NOMO-1 treated with DMSO at 0.1 percent for 48 hours (cell line): ENCODE measurements at regions not wholly inside any gene's neighbourhood (a gene's known extent, or its start where the extent isn't known, plus 50 kb on each side); places are given as distances from the start of the nearest gene placed in this dataset.
"Not testable (repeated sequence)": the region's sequence is repeated elsewhere in the genome, so short reads cannot be mapped to it uniquely, and the experiment has no call there.

Experiments used
- DNase-seq: peaks from one replicate; lab custom pipeline; 2025; ENCODE audit not compliant: unreplicated experiment; lab: John Stamatoyannopoulos, UW

DNA sequence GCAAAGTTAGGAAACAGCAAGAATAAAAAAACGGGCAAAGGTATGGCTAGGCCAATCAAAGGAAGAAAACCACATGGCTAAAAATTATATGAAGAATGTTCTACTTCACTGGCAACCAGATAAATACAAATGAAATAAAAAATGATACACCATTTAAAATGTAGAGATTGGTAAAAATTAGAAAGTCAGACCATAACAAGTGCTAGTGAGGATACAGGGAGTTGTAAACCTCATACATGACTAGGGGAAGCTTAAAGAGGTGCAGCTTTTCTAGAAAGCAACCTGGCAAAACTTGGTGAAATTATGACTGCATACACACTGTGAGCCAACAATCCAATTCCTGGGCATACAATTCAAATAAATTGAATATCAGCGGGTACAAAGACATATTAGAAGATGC, 119.0 kb upstream of the LIFR start:
- DNase-seq: no peak

DNA sequence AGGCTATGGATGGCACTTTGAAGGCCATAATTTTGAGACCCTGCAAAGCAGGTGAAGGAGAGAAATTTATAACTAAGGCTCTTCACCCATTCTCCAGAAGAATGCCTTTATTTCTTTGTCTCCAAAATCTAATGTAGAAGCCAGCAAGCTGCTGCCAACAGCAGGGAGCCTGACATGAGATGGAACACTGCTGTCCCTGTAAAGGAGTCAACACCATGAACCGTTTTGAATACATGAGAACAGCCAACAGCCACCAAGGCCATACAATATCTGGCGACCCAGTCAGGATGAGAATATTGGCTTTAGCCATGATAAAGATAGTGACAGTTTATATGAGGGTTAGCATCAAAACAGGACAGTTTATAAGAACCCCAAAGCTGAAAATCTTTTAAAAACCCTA, 121.2 kb upstream of the LIFR start:
- no peak for DNase-seq

DNA sequence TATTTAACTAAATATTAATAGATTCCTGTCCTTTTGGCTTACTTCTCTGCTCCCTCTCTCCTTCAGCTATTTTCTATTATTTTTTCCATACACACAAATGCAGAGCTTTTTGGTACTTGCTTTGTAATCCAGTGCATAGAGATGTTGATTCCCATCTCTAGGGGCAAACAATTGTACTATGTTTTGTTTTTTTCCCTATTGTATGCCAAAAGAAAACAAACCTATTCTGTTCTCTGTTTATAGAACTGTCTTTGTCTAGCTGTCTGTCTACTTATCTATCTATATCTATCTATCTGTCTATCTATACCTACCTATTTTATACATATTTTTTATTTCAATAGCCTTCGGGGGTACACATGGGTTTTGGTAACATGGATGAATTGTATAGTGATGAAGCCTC, 121.6 kb upstream of the LIFR start:
- DNase-seq: no peak

DNA sequence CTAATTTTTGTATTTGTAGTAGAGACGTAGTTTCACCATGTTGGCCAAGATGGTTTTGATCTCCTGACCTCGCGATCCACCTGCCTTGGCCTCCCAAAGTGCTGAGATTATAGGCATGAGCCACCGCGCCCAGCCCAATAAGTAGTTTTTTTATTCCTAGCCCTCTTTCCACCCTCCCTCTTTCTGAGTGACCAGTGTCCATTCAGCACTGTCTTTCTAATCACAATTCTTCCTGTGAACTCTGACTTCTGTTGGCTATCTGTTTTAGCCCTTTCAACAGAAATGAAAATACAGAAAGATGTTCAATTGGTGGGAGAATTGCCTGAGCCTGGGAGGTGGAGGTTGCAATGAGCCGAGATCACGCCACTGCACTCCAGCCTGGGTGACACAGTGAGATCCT, 122.3 kb upstream of the LIFR start:
- not testable (repeated sequence) for DNase-seq

DNA sequence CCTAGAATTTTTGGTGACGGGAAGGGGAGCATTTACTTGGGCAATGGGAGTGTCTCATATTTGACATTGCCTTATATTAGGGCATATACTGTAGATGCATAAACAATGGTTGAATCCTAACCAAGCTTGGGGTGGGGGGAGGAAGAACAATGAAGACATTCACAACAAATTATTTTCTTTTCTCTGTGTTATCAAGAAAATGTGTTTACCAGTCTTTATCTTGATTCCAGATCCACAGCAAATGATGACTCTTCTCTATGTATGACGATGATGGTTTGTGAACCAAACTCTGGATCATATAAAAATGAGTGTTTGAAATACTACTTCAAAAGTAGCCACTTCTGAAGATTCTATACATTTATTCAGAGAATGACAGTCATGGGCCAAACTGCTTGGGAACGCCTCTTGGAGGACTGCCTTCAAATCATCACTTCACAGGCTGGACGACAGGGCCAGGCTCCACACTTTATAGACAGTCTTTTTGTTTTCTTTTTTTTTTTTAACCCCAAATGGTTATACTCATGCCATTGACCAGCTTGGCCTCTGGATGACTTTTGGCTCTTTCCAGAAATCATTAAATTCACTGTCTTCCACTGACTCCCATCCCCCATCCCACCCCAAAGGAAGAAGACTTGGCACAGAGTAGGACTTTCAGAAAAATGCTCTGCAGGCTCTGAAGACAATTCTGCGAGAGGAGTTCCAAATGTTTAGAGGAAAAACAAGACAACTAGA, 123.8 kb upstream of the LIFR start:
- DNase-seq: no peak

DNA sequence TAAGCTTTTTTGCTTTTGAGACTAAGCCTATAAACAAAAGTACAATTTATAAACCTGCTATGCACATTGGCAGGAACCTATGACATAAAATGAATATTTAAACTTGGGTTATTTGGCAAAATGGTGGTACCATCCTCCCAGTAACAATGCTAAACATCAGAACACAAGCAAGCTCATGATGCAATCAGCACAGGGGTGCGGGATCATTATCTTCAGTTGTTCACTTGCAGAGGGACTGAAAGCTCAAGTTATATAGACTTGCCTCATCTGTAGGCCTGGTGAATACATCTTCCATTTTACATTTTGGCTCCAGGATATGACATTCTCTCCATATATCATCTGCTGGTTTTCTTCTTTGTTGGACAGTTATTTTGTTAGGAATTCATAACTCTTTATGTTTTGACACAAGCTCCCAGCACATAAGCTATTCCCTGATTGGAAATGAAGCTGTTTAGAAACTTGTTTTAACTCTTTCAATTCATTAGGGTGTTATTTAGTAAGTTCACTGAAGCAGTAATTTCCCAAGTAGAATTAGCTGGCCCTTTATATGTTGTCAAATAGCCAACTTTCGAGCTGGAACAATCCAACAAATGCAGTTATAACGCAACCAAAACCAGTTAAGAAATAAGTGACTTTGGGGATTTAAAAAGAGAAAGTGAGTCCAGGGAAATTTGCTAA, 124.7 kb upstream of the LIFR start:
- no peak for DNase-seq

DNA sequence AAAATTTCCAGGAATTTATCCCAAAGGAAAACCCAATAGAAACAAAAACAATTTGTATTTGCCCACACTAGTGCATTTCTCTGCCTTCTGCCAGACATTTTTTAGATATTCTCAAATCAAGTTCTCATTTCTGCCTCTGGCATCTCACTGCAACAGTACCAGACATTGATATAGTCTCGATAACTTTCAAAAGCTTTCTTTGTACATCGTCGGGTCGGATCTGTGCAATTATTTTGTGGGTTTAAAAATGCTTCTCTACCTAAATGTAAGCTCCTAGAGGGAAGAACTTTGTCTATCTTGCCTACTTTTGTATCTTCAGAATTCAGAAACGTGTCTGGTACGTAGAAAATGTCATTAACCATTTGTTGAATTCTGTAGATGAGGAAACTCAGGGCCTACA, 125.5 kb upstream of the LIFR start:
- no peak for DNase-seq

DNA sequence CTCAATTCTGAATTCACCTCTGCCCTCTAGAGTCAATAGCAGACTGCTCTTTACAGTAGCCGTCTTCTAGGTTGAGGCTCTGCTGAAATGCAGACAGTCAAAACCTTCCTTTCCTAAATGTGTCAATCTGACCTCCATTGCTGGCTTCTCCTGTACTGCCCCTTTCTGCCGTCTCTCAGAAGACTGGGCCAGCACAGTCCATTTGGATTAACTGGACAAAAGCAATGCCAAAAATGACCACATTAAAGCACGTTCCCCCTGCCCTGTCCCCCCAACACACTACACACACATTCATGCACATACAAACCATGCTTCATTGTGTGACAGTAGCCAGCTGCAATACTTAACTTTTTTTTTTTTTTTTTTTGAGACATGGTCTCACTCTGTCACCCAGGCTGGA, 130.2 kb upstream of the LIFR start:
- DNase-seq: no peak

DNA sequence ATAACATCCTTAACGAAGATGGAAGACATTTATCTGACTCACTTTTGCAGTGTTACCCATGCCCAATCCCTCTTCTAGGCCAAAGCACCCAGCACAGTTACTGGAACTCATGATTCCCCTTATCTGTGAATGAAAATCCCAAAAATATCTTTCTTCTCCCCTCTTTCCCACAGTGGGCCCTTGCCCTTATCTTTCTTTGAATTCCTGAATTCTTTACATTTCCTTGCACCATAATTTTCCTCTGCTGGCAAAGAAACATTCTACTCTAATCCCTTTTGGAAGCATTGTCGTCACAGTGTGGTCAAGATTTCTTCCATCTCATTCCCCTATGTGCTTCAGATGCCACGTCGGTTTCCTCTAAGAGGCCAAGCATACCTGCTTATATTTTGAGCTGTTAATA, 135.9 kb upstream of the LIFR start:
- no peak for DNase-seq

DNA sequence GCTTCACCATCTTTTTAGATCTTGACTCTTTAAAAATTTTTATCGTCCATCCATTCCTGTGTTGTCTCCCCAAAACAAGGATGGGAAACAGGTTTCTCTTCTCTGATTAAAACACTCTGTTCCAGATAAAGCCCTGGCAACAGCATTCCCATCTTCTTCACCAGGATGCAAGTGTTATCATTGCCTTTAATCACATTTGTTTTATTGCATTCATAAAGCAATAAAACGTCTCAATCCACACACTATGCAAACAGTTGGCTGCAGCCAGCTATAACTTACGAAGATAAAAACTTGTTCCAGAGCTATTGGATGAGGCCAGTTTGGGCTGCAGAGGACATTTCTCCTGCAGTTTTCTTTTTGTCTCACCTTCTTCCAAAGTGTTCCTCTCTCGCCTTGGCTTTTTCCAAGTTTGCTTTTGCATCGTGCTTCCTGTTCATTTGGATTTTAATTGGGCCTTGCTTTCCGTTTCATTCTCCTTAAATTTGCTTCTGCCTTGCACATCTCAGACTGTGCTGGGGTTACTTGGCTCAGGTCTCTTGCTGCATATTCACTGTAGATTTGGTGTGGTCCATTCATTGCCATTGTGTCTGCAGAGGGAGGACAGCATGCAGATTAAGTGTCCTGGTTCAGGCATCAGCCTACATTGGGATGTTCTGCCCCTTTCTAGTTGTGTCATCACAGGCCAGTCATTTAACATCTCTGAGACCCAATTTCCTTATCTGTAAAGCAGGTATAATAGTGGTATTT, 136.5 kb upstream of the LIFR start:
- DNase-seq: no peak

DNA sequence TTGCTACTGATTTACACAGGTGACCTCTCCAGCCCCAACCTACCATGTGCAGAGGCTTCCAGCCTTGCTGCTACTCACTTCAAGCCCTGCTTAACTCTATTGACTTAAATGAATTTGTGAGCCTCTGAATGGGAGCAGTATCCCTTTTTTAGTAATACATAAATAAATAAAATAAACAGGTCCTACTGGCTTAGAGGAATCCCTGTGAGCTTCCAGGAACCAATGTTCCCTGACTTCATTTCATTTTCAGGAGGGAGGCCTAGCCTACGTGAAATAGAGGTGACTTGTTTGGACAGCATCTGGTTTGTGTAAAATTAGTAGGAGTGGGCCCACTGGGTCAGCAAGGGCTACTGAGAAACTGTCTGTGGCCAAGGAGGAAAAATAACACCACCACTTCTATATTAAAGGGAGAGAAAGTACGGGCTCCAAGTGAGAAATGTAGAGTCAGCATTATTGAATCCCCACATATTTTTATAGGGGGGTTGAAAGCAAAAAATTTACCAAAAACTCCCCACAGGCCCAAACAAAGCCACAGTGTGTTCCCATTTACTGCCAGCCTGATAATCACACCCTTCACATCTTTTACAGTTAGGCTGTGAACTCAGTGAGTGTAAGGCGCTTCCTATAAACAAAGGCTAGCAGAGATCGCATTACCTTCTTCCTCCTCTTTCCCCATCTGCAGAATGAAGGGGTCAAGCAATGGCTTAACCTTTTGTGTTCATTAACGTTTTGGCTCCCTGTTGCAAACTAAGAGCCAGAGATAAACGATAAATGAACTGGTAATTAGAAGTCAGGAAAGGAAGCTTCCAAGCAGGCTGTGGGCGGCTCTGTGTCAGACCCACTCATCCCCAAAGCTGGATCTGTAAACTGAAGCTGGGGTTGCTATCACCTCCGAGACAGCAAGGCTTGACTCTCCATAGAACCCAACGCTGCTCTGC, 138.8 kb upstream of the LIFR start:
- DNase-seq: no peak

DNA sequence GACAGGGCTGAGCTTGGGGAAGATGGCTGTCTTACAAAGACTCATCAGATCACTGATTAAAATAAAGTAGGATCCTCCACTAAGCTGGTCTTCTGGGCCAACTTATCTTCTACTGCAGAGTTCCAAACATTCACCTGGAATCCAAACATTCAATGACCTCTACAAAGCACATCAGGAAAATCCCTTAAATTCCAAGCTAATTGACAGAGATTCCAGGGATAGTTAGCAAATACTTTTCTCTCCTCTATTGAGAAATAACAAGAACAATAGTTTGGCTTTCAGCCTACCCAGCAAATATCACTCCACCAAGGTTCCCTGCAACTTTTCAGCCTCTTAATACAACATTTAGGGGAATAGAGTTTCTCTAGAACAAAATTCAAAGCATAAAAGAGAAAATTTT, 140.6 kb upstream of the LIFR start:
- no peak for DNase-seq

DNA sequence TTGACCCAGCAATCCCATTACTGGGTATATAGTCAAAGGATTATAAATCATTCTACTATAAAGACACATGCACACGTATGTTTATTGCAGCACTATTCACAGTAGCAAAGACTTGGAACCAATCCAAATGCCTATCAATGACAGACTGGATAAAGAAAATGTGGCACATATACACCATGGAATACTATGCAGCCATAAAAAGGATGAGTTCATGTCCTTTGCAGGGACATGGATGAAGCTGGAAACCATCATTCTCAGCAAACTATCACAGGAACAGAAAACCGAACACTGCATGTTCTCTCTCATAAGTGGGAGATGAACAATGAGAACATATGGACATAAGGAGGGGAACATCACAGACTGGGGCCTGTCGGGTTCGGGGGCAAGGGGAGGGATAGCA, 140.3 kb upstream of the OSMR start:
- DNase-seq: not testable (repeated sequence)

DNA sequence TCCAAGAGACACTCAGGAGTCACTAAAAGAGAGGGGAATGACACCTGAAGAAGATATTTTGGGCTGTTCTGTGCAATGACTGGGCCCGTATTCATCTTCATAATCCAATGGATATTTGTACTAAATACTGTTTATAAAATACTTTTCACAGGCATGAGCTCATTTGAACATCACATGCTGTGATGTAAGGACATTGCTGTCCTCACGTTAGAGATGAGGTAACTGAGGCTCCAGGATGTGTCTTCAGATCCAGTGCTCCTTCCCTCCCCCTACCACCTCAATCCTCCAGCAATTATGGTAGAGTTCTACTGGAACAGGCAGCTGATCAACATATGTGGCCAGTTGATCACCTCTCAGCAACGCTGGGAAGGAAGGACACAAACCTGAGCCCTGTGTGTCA, 139.4 kb upstream of the OSMR start:
- no peak for DNase-seq

DNA sequence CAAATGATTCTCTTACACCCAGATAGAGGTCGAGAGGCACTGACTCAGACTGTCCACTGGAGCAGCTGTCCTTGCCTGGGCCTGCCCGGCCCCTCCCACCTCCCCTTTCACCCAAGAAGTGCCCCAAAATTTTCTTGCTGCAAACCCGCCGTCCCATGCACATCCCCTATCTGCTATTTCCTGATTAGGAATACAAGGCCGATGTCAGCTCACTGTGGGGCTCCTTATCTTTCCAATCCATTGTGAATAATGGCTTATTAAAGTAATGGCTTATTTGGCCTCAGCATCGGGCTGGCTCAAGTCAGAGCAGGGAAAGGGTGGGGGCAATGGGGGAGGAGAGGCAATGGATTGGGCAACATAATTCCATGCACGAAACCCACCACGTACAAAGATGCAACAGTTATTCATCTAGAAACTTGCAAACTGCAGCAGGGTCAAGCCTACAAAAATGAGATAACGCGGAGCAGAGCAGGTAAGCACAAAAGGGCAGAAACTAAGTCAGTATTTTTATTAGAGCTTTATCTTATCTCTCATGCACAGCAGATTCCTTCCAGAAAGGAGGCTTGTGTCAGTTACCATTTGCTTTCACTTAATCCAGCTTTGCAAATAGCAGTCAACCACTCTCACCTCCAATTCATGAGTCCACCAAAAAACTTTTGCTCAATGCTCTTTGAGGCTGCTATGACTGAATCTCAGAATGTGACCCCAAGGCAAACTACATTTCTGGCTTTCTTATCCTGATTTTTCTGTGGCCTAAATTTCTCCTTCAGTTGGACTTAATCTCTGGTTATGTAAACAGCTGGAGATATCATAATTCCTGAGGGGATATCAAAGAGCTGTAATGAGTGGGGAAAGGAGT, 138.2 kb upstream of the OSMR start:
- no peak for DNase-seq

DNA sequence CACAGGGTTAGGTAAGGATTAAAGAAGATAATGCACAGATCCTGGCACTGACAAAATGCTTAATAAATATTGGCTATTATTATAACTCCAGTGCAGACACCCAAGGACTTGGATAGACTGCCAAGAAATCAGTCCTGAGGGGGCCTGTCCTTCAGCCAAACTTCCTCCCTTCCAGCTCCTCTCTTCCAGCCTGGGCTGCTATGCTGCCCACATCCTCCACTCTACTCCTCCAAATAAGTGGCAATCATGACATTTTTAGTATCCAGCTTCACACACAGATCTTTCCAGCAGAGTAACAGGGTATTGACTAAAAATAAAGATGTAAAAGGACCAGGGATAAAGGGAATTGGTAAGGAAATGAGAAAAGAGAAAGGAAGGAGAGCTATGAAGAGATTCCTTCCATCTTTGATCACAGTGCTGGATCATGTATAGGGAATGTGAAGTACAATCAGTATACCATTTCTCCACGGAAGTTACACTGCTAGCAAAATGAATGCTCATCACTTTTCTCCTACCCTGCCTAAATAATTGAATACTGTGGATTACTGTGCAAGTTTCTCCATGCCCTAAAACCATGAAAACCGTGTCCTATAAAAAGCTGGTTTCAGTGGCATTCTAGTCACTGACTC, 136.0 kb upstream of the OSMR start:
- DNase-seq: no peak

DNA sequence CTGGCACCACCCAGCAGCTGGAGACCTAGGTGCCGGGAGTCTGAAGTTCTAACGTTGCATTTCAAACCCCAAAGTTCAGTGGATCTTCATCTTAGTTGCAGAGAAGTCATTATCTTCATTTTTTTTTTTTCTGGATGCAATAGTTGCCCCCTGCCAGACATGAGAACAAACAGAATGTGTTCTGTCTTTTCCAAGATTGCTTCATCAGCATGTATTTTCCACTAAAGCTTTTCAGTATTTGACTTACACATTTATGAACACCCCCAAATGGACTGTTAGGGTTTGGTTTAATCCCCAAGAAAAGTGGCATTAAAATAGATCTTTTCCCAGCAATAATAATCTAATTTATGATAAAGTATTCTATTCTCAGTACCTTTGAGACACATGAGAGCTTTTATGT, 135.2 kb upstream of the OSMR start:
- no peak for DNase-seq

DNA sequence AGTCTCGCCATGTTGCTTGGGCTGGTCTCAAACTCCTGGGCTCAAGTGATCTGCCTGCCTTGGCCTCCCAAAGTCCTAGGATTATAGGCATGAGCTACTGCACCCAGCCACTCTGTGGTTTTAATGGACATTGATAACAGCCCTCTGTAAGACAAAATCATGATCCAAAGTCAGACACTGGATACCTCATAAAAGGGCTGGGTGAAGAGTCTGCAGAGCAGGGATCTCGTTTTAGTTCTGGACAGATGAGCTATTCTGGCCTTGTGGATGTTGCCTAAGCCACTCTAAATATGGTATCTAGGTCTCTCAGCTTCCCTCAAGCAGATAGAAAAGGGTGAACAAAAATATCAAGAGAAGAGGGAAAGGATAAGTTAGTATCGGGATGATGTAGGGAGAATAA, 133.4 kb upstream of the OSMR start:
- DNase-seq: no peak

DNA sequence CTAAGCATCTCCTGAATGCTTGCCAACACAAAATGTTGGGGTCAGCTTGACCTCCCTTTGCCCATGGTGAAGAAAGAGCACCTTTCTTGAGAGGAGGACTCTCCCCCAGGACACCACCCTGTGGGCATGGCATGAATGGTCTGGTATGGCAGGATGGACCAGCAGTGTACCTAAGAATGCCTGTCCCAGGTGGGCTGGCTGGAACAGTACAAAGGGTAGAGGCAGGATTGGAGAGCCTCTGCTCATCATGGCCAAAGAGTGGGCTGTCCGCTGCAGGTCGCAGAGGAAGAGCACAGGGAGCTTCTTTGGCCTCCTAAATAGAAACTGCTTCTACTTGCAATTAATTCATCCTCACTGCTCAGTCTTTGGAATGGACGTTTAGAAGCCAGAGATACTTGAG, 131.6 kb upstream of the OSMR start:
- DNase-seq: no peak
